Activated T-cell treated with anti-CD3 and anti-CD28 coated beads for 24 hours (primary cell): ENCODE measurements at regions not wholly inside any gene's neighbourhood (a gene's known extent, or its start where the extent isn't known, plus 50 kb on each side); places are given as distances from the start of the nearest gene placed in this dataset.
"Not testable (repeated sequence)": the region's sequence is repeated elsewhere in the genome, so short reads cannot be mapped to it uniquely, and the experiment has no call there.

Source experiments
- DNase-seq: peaks from one replicate; pipeline ENCODE4 v3.0.0-alpha.2; 2020; ENCODE audit warnings: low read depth

DNA sequence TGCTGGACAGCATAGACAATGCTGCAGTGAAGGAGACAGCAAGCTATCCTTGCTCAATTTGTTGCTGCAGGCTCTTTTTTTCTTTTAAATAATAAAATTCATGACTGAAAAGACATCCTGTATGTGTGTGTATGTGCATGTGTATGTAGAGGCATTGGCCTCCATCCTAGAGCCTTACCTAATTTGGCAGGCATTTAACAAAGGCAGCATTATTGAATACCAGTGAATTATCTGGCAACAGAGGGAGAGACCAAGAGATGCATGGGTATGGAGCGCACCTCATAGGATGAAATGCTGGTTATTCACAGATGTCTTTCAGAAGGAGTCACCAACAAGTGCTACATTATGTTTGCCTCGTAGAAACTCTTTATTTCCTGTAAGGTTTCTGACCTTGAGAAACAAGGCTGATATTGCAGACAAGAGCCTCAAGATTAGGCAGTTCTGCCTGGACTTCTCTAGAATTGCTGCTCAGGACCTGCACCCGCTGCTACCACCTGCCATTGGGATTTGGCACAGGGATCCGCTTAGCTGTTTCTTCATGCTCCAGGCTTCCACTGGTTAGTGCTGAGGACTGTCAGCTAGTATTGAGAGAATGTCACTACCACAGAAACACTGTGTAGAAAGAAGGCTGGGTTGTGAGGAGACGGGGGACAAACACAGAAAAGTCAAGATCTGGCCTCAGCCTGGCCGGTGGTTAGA, 247.7 kb upstream of the RFX3 start:
- no peak for DNase-seq

DNA sequence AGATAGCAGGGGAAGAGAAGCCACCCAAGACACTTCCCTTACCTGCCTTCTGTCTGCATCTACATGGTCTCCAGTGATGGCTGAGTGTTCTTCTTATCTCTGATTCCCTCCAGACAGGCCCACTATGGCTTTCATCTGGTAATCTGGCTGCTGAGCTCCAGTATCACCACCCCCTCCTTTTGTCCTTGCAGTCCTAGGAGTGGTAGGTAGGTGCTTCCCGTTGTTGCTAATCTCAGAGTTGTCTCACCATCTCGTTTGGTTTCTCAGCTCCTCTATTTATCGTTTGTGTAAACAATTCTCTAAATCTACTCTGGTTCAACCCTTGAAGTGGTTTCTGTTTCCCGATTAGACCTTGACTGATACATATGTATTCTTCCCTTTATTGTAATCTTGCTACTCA, 243.8 kb upstream of the RFX3 start:
- DNase-seq: no peak

DNA sequence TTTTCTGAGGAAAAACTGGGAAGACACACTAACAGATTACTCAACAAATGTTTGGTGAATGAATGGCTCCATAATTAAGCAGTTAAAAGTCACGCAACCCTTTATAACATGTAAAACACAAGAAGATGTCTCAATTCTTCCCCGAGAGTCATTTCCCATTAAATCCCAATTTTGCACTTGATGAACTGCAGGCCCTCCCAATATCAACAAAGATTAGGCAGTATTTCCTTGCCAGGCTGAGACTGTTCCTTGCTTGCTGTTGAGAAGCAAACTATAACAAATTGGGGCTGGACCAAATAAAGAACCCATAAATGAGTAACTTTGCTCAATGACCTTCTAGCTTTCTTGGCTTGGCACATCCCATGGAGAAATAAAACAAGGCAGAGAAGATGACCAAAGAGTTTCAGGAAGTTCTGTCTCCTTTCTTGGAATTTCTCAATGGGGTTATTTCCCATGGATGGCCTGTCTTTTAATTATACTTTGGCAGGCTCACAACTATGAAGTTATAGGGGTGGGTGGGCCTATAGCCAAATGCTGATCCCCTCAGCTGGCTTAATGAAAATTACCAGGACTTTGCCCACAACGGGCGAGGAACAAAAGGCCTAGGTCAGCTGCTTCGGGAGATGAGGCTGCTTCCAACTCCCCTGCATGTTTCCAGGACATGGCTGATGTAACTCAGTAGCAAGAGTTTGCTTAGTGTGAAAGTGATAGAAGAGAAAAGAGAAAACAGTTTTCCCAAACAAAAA, 243.1 kb upstream of the RFX3 start:
- no peak for DNase-seq

DNA sequence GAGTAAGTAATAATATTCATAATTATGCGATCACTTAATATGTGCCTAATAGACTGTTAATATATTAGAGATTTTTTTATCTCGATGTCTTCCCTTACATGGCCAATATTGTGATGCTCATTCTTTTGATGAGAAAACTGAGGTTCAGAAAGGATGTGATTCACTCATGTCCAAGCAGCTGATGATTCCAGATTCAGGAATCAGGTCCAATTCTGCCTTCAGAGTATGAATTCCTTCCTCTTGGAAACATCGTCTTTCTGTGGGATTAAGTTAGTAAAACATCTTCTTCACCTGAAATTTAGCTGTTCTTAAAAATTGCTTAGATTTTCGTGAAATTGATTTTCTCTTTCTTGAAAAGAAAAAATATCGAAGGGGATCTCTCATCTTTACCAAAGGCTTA, 242.5 kb upstream of the RFX3 start:
- no peak for DNase-seq

DNA sequence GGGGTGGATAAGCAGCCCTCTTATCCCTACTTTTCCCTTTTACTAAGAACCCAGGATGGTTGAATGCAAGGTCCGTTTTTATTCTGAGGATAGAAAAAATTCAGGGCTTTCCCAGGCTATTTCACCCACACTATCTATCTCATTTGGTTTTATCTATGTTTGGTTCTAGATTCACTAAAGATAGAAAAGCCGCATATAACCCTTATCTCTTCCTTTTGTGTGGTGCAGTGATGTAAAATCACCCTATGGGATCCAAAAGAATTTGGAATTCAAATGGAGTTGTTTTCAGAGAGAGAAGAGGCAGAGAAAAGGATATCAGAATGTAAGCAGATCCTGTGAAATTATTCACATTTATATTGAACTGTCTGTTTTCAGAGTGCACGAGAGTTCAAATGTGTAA, 236.3 kb upstream of the RFX3 start:
- DNase-seq: no peak

DNA sequence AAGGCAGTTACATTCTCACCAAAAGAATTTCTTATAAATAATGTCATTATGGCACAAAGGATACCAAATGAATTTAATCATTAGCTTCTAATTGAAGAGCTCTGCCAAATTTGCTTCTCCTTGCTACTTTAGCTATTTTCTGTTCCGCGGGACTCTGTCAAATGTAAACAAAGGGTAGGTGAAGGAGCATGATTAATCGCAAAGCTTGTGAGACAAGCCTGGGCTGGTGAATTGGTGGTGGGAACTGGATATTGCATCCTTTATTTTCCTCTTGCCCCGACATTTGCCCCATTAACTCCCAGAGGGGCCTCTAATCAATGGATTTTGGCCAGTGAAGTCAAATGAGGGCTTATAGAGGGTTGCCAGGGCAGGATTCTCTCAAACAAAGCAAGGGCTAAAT, 234.2 kb upstream of the RFX3 start:
- DNase-seq: no peak

DNA sequence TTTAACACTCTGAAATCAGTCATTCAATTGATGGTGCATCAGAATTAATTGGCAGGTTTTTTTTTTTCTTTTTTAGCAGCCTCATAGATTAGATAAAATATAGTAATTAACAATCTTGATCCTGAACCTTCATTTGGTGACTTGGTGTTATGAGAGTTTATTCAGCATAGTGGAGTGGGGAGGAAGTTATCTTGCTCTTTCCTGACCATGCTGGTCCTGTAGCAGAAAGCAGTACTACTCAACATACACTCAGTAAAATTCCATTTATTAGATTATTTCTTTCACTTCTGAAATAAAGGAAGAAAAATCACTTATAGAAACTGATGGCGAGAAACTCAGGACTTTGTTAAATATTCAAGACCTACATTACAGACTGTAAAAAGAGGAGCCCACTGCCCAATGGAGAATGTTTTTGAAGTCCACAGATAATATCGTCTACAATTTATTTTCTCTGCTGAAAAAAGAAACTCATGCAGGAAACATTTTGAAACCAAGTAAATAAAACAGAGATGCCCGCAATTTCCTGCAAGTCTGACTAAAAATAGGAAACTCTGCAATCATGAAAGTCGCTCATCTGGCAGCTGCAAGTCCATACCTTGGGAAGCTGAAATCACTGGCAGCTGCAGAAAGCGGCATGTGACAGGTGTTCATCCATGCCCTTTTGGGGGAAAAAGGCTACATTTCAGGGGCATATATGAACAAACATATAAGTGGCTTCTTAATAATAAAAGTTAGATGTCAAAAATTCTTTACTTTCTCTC, 233.2 kb upstream of the RFX3 start:
- no peak for DNase-seq

DNA sequence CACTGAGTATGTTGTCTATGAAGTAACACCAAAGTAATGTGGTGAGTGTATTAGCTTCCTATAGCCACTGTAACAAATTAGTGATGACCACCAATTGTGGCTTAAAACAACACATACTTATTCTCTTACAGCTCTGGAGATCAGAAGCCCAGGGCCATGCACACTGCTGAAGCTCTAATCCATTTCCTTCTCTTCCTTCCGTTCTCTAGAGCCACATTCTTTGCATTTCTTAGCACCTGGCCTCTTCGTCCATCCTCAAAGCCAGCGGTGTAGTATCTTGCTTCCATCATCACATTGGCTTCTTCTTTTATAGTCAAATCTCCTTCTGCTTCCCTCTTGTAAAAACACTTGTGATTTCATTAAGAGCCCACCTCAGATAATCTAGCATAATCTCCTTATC, 230.3 kb upstream of the RFX3 start:
- no peak for DNase-seq

DNA sequence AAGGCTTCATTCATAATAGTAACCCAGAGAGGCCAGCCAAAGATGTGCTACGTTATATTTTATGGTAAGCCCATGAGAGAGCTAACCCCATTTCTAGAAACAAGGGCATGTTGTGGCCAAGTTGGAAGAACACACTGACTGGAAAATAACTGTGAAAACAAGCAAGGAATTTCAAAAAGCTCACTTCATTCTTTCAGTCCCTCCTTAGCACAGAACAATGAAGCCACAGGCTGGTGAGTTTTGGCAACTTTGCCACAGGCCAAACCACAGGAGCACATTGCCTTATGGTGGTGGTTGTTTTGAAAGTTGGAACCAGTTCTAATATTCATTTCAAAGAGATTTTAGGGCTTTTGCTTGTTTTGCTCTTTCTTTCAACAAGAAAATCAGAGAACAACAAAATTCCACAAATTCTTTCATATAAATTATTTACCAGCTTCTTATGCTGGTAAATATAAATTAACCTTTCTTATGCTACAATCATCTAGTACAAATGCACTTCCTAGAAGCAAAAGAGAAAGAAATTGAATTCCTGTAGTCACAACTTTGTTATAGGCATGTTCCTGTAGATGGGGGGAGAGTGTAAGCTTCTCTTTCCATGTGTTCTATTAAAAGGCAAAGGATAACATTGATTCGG, 225.4 kb upstream of the RFX3 start:
- DNase-seq: no peak

DNA sequence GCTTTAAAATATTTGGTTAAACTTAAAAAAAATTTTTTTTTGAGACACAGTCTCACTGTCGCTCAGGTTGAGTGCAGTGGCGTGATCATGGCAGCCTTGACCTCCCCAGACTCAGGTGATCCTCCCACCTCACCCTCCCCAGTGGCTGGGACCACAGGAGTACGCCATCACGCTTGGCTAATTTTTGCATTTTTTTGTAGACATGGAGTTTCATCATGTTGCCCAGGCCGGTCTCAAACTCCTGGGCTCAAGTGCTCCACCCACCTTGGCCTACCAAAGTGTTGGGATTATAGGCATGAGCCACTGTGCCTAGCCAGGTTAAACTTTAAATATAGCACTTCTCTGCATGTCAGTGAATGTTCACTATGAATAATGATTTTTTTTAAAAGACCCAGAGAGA, 224.5 kb upstream of the RFX3 start:
- DNase-seq: no peak

DNA sequence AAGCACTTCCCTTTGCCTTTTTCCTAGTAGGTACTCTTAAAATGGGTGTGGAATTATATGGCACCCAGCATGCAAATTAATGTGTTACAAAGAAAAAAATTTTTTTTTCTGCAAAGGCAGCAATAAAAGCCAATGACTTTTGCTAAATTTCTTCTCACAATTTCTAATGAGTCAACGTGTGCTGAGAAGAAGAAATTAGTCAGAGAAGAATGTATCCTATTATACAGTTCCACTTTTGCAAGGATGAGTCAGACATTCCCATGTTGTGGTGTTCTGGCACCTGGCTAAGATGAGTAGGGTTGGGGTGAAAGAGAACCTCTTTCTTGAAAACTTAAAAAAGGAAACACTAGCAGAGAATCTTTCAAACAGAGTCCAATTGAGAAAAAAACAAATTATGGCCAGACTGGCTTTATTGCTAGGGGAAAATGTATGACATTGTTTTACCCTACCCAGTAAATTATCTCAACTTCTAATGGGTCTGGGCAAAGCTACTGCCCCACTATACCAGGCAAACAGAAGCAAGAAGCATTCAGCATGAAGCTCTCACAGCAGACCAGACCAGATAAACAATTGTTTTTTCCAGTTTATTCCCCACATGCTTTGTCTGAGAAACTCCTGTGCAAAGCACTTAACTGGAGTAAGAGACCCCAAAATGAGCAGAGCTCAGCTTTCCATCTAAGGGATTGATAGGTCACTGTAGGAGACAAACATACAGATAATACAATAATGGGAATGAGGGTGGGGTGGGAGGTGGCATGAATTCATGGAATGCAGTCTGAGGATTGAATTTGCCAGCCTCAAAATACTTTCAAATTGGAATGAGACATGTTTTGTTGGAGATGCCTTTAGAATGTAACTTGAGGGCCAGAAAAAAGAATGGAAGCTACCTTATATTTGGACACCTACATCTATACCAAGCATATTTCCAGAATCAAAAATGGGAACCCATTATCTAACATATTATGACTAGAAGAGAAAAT, 220.8 kb upstream of the RFX3 start:
- DNase-seq: peak; percentile 39

DNA sequence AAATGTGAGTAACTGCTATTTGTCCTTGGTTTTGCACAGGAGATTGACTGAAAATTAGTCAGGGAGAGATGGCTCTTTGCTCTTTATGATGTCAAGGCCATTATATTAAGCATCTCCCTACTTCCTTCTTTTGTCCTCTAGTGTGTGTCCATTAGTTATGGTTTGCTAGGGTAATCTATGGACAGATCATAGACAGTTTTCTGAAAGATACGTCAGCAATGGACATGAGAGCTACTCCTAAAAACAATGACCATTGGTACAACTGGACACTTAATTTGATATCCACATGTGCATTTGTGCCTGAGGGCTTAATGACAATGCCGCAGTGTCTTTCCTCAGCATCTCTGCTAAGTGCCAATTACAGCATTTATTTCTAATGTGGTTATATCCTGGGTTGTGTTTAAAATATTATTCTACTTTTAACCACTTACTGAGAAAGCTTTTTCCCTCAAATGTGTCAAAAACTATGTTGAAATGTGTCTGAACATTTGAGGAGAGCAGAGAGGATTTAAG, 218.2 kb upstream of the RFX3 start:
- DNase-seq: no peak

DNA sequence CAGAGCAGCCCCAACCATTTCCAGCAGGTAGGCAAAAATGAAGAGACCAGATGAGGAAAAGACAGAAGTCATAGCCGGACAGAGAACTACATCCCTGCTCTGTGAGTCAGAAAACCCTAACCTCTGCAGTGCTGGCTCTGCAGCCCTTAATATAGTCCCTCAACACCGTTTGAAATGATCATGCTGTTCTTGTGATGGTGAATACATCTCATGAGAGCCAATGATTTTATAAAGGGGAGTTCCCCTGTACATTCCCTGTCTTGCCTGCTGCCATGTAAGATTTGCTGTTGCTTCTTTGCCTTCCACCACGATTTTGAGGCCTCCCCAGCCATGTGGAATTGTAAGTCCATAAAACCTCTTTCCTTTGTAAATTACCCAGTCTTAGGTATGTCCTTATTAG, 216.8 kb upstream of the RFX3 start:
- no peak for DNase-seq

DNA sequence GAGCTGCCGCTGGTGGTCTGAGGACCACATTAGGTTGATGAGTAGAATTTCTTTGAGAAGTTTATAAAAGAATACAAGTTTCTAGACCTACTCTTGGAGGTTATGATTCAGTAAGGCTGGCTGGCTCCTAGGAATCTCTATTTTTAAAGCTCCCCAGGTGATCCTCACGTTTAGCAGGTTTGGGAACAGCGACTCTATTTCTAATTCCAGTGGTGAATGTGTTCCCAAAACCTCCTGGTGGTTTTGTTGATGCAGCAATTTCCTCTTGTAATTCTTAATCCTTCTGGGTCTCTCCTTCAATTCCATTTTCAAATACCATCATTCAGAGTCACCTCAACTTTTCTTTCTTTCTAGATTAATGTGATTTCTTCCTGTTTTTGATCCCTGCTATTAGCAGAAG, 215.9 kb upstream of the RFX3 start:
- DNase-seq: no peak

DNA sequence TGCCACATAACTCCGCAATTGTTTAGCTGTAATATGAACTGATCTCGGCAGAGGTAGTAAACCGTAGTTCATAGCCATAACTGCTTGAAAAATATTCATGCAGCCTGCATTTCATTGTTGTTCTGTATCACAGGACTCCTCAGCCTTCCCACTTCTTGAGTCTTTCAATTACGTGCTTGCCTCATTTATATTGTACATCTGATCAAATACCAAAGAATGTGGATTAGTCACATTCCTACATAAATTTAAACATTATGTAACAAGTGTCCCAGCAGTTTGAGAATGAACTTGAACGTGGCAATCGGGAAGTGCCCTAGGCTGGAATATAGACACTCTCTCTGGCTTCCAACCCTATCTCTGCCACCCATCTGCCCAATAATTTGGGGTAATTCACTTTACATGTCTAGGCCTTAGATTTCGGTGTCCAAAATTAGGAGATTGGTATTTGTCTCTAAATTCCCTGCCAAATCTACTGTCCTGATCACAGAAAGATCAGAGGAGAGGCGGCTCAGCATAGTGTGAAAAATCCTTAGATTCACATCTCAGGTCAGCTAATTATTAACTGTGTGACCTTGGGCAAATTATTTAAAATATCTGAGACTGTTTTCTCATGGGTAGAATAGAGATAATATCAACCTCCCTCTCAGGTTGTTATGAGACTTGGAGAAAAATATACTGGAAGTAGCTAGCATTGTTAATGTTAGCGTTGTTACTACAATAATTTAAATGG, 215.1 kb upstream of the RFX3 start:
- DNase-seq: no peak

DNA sequence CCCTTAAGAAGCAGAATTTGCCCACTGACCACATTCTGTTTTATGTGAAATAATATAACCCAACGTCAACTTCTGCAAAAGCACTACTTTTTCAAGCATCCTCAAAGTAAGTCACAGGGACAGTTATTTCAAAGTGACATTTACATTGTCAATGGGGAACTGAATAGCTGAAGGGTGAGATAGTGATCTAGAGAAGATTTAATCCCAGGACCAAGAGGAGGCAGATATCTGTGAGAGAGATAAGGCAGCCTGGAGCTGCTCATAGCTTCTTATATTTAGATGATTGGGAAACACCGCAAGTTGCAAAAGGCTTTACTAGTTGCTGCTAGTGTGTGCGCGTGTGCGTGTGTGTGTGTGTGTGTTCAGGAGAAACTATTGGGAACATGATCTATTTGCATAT, 210.4 kb upstream of the RFX3 start:
- DNase-seq: no peak

DNA sequence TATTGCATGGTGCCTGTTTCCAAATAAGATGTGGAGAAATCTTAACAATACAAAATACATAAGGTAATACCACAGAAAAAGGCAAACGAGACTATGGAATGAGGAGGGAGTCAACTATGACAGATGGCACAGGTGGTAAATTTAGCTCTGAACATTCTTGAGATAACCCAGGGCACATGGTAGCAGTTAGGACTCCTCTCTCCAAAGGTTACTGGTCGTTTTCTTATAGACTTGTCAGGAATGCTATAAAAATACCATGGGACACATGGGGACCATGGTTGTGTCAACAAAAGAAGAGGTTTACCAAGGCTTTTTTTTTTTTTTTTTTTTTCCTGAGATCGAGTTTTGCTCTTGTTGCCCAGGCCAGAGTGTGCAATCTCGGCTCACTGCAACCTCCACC, 209.4 kb upstream of the RFX3 start:
- DNase-seq: no peak

DNA sequence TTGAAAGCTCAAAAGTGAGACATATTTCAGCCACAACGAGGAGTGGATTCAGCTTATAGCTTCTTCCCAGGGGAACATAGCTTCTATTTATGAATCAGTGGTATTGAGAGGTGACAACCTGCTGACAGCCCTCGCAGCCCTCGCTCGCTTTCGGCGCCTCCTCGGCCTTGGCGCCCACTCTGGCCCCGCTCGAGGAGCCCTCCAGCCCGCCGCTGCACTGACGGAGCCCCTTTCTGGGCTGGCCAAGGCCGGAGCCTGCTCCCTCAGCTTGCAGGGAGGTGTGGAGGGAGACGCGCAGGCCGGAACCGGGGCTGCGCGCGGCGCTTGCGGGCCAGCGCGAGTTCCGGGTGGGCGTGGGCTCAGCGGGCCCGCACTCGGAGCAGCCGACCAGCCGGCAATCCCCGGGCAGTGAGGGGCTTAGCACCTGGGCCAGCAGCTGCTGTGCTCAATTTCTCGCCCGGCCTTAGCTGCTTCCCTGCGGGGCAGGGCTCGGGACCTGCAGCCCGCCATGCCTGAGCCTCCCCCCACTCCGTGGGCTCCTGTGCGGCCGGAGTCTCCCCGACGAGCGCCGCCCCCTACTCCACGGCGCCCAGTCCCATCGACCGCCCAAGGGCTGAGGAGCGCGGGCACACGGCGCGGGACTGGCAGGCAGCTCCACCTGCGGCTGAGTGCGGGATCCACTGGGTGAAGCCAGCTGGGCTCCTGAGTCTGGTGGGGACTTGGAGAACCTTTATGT, 207.9 kb upstream of the RFX3 start:
- DNase-seq: not testable (repeated sequence)

DNA sequence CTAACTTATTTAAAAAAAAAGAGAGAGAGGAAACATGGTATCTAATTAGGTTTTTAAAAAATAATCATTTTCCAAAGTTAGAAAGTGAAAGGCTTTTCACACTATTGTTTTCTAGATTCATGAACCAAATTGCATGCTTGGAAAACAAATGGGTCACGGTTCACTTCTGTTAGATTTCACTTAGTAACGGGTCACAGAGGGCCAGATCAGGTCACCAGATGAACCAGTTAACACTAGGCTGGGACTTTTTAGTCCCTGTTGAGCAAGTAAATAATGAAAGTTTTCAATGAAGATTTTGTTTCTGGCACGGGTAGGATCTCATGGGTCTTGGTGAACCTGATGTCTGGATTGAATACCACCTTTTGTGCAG, 207.2 kb upstream of the RFX3 start:
- no peak for DNase-seq
